ENCODE measurements at regions not wholly inside any gene's neighbourhood (a gene's known extent, or its start where the extent isn't known, plus 50 kb on each side); places are given as distances from the start of the nearest gene placed in this dataset.

- no peak overlapping the region for H3K27ac Mint-ChIP-seq
- H3K9me3 Mint-ChIP-seq = no peaks in the 10 kb centered on the region
- no peak overlapping the region for H3K4me3 Mint-ChIP-seq
- DNase-seq = no peak
- H3K4me1 Mint-ChIP-seq = no peaks in the 10 kb centered on the region
- peaks cover 9% of the 10 kb centered on the region for H3K27me3 Mint-ChIP-seq (ENCODE audit: low read depth, poor library complexity)
- TF ChIP-seq, protein P1, sequence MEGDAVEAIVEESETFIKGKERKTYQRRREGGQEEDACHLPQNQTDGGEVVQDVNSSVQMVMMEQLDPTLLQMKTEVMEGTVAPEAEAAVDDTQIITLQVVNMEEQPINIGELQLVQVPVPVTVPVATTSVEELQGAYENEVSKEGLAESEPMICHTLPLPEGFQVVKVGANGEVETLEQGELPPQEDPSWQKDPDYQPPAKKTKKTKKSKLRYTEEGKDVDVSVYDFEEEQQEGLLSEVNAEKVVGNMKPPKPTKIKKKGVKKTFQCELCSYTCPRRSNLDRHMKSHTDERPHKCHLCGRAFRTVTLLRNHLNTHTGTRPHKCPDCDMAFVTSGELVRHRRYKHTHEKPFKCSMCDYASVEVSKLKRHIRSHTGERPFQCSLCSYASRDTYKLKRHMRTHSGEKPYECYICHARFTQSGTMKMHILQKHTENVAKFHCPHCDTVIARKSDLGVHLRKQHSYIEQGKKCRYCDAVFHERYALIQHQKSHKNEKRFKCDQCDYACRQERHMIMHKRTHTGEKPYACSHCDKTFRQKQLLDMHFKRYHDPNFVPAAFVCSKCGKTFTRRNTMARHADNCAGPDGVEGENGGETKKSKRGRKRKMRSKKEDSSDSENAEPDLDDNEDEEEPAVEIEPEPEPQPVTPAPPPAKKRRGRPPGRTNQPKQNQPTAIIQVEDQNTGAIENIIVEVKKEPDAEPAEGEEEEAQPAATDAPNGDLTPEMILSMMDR (IDR thresholded peaks at IDR 0.05) = no peak
- no peaks in the 10 kb centered on the region for H3K36me3 Mint-ChIP-seq (ENCODE audit: low read depth)
Observed at GRCh38 chr9:108100571-108100970, 611.0 kb upstream of the KLF4 start.

DNA sequence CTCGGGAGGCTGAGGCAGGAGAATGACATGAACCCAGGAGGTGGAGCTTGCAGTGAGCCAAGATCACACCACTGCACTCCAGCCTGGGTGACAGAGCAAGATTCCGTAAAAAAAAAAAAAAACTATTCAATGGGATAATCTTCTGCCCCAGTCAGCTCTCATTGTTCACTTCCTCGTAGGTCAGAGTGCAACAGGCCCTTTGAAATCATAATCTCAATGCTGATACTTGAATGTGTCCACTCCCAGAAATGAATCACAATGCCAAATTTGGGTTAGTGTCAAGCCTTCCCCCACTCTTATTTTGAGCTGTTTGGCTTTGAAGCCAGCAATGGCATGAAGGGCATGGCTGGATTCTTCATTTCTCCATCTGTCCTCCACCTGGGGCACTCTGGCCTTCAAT lies 610.3 kb upstream of the KLF4 start:
- TF ChIP-seq, protein P1 (IDR thresholded peaks at IDR 0.05) = no peak
- DNase-seq = no peak

GRCh38 chr9:108095496-108095895 lies 605.9 kb upstream of the KLF4 start:
- H3K4me3 Mint-ChIP-seq = no peak overlapping the region
- TF ChIP-seq, protein P1 (IDR thresholded peaks at IDR 0.05) = no peak
- H3K9me3 Mint-ChIP-seq = peaks cover 8% of the 10 kb centered on the region
- H3K36me3 Mint-ChIP-seq (ENCODE audit: low read depth) = no peaks in the 10 kb centered on the region
- no peak for DNase-seq
- no peaks in the 10 kb centered on the region for H3K4me1 Mint-ChIP-seq
- peaks cover 3% of the 10 kb centered on the region for H3K27me3 Mint-ChIP-seq (ENCODE audit: low read depth, poor library complexity)
- H3K27ac Mint-ChIP-seq = no peak overlapping the region

More for the DNA sequence above, 610.3 kb upstream of the KLF4 start:
- H3K27me3 Mint-ChIP-seq (ENCODE audit: low read depth, poor library complexity) = peaks cover 9% of the 10 kb centered on the region
- H3K9me3 Mint-ChIP-seq = no peaks in the 10 kb centered on the region
- H3K4me3 Mint-ChIP-seq = no peak overlapping the region
- no peaks in the 10 kb centered on the region for H3K4me1 Mint-ChIP-seq
- H3K36me3 Mint-ChIP-seq (ENCODE audit: low read depth) = no peaks in the 10 kb centered on the region
- H3K27ac Mint-ChIP-seq = no peak overlapping the region

GRCh38 chr9:108094676-108094993 lies 605.1 kb upstream of the KLF4 start:
- Mint-ChIP-seq H3K36me3 (ENCODE audit: low read depth) (no peaks in the 10 kb centered on the region), H3K27me3 (ENCODE audit: low read depth, poor library complexity) (peaks cover 1% of the 10 kb centered on the region), H3K27ac (no peak overlapping the region), H3K9me3 (peaks cover 8% of the 10 kb centered on the region), H3K4me3 (no peak overlapping the region), H3K4me1 (no peaks in the 10 kb centered on the region)
- no peak for DNase-seq
- TF ChIP-seq, protein P1 (IDR thresholded peaks at IDR 0.05) = no peak

GRCh38 chr9:108093773-108094675 lies 604.5 kb upstream of the KLF4 start:
- DNase-seq = no peak
- no peak overlapping the region for H3K27ac Mint-ChIP-seq
- H3K4me1 Mint-ChIP-seq = no peaks in the 10 kb centered on the region
- H3K9me3 Mint-ChIP-seq = peaks cover 8% of the 10 kb centered on the region
- H3K27me3 Mint-ChIP-seq (ENCODE audit: low read depth, poor library complexity) = peaks cover 5% of the 10 kb centered on the region
- no peak overlapping the region for H3K4me3 Mint-ChIP-seq
- TF ChIP-seq, protein P1 (IDR thresholded peaks at IDR 0.05) = no peak
- H3K36me3 Mint-ChIP-seq (ENCODE audit: low read depth) = no peaks in the 10 kb centered on the region

GRCh38 chr9:108088916-108089315 lies 599.3 kb upstream of the KLF4 start:
- H3K27ac Mint-ChIP-seq = no peak overlapping the region

More at GRCh38 chr9:108088916-108089315, 599.3 kb upstream of the KLF4 start:
- H3K4me1 Mint-ChIP-seq = no peaks in the 10 kb centered on the region
- no peak overlapping the region for H3K4me3 Mint-ChIP-seq
- DNase-seq = no peak
- peaks cover 10% of the 10 kb centered on the region for H3K27me3 Mint-ChIP-seq (ENCODE audit: low read depth, poor library complexity)
- TF ChIP-seq, protein P1 (IDR thresholded peaks at IDR 0.05) = no peak
- no peaks in the 10 kb centered on the region for H3K36me3 Mint-ChIP-seq (ENCODE audit: low read depth)
- H3K9me3 Mint-ChIP-seq = peaks cover 8% of the 10 kb centered on the region

All from nephron progenitor cell (in vitro differentiated cells).